SK-N-SH (cell line): ENCODE measurements at regions not wholly inside any gene's neighbourhood (a gene's known extent, or its start where the extent isn't known, plus 50 kb on each side); places are given as distances from the start of the nearest gene placed in this dataset.

ENCODE experiments used
- CHD2 ChIP-seq: fragments of 150-350 bp; IDR thresholded peaks from 2 replicates; pipeline ENCODE4 v1.6.1; 2018; ENCODE audit warnings: low read length; ENCODE audit not compliant: partially characterized antibody
- CTCF ChIP-seq: fragments of 200-600 bp; sonication (generic); IDR thresholded peaks from 2 replicates; pipeline ENCODE4 v1.6.1; 2017; ENCODE audit warnings: antibody characterized with exemption, mild to moderate bottlenecking, moderate library complexity
- EP300 ChIP-seq, 2 experiments: IDR thresholded peaks; 2 replicates each; pipeline versions ENCODE4 v1.4.0 to v1.6.1; 2012; ENCODE audit warnings: borderline replicate concordance in 1 of 2, low read depth in 1 of 2, low read length in 1 of 2
- EZH2phosphoT487 ChIP-seq: fragments of 200-600 bp; sonication (generic); IDR thresholded peaks from 2 replicates; pipeline ENCODE4 v1.6.1; 2017; ENCODE audit warnings: low read depth, mixed run types, mild to moderate bottlenecking, antibody characterized with exemption, moderate library complexity, borderline replicate concordance
- MXI1 ChIP-seq: IDR thresholded peaks from 2 replicates; pipeline ENCODE4 v1.6.1; 2012; ENCODE audit warnings: mild to moderate bottlenecking, low read depth, low read length, improper control_type of control experiment
- PBX3 ChIP-seq: IDR thresholded peaks from 2 replicates; pipeline ENCODE4; 2012
- POLR2AphosphoS5 ChIP-seq: IDR thresholded peaks from 2 replicates; pipeline ENCODE4 v1.6.1; 2012; ENCODE audit warnings: low read depth, low read length
- SIN3A ChIP-seq: IDR thresholded peaks from 2 replicates; pipeline ENCODE4 v1.6.1; 2012; ENCODE audit warnings: low read depth, mild to moderate bottlenecking, low read length, moderate library complexity, borderline replicate concordance
- SMC3 ChIP-seq: IDR thresholded peaks from 2 replicates; pipeline ENCODE4 v1.6.1; 2012; ENCODE audit warnings: low read depth, low read length, improper control_type of control experiment
- TCF12 ChIP-seq: IDR thresholded peaks from 2 replicates; pipeline ENCODE4 v1.4.0; 2012
- ZBTB33 ChIP-seq: IDR thresholded peaks from 2 replicates; pipeline ENCODE4 v1.4.0; 2012; ENCODE audit warnings: low read depth, borderline replicate concordance

- TF ChIP-seq PBX3: no peak
- no peak for TF ChIP-seq SIN3A
- no peak for TF ChIP-seq CTCF
- no peak for TF ChIP-seq TCF12
- no peak for TF ChIP-seq SMC3
- TF ChIP-seq ZBTB33: no peak
- TF ChIP-seq CHD2: no peak
- no peak for TF ChIP-seq POLR2AphosphoS5
- TF ChIP-seq EZH2phosphoT487: no peak
- TF ChIP-seq MXI1: no peak
- TF ChIP-seq EP300 (IDR thresholded peaks at IDR 0.05; ENCODE audit: borderline replicate concordance in 1 of 2, low read depth in 1 of 2, low read length in 1 of 2): no peak
Measured at GRCh38 chr5:74500110-74500917, 140.2 kb downstream of the ENC1 start.
